Daoy (cell line): ENCODE measurements at regions not wholly inside any gene's neighbourhood (a gene's known extent, or its start where the extent isn't known, plus 50 kb on each side); places are given as distances from the start of the nearest gene placed in this dataset.

Source experiments
- DNase-seq: peaks from one replicate; pipeline ENCODE4 v3.0.0-alpha.2; 2015; ENCODE audit warnings: low read depth

- no peak for DNase-seq
Observed at GRCh38 chr5:143561219-143561618, 157.7 kb upstream of the NR3C1 start.

- no peak for DNase-seq
Observed at GRCh38 chr5:143560378-143560777, 156.9 kb upstream of the NR3C1 start.

GRCh38 chr5:143559586-143560109, 156.2 kb upstream of the NR3C1 start:
- DNase-seq = no peak

GRCh38 chr5:143558048-143558447, 154.6 kb upstream of the NR3C1 start:
- DNase-seq = no peak

GRCh38 chr5:143557061-143557818, 153.8 kb upstream of the NR3C1 start:
- DNase-seq = peak; percentile 32

- peak; percentile 26 for DNase-seq
Observed at GRCh38 chr5:143554918-143555477, 151.5 kb upstream of the NR3C1 start.

GRCh38 chr5:143554187-143554717, 150.8 kb upstream of the NR3C1 start:
- peak; percentile 93 for DNase-seq

- no peak for DNase-seq
Observed at GRCh38 chr5:143552680-143553079, 149.2 kb upstream of the NR3C1 start.

GRCh38 chr5:143551820-143552251, 148.3 kb upstream of the NR3C1 start:
- DNase-seq = no peak

- DNase-seq = no peak
Observed at GRCh38 chr5:143550986-143551630, 147.6 kb upstream of the NR3C1 start.

GRCh38 chr5:143547342-143547741, 143.9 kb upstream of the NR3C1 start:
- no peak for DNase-seq

GRCh38 chr5:143546394-143546793, 142.9 kb upstream of the NR3C1 start:
- DNase-seq = no peak

GRCh38 chr5:143544606-143545005, 141.1 kb upstream of the NR3C1 start:
- no peak for DNase-seq

GRCh38 chr5:143543358-143544255, 140.1 kb upstream of the NR3C1 start:
- peak; percentile 25 for DNase-seq

- no peak for DNase-seq
Observed at GRCh38 chr5:143542798-143543144, 139.3 kb upstream of the NR3C1 start.

- no peak for DNase-seq
Observed at GRCh38 chr5:143541943-143542797, 138.7 kb upstream of the NR3C1 start.

GRCh38 chr5:143539742-143540141, 136.3 kb upstream of the NR3C1 start:
- no peak for DNase-seq

GRCh38 chr5:143537056-143537455, 133.6 kb upstream of the NR3C1 start:
- DNase-seq = no peak

- peak; percentile 94 for DNase-seq
Observed at GRCh38 chr5:143536364-143536763, 132.9 kb upstream of the NR3C1 start.

- no peak for DNase-seq
Observed at GRCh38 chr5:143534761-143535154, 131.3 kb upstream of the NR3C1 start.
